ENCODE measurements at regions not wholly inside any gene's neighbourhood (a gene's known extent, or its start where the extent isn't known, plus 50 kb on each side); places are given as distances from the start of the nearest gene placed in this dataset.

- no peak overlapping the region for H2BK5ac ChIP-seq (ENCODE audit: low read depth, low read length)
- H3K4ac ChIP-seq (replicated peaks; ENCODE audit: insufficient read length, low read depth, low read length), result no peak overlapping the region
- H3K9me3 ChIP-seq (ENCODE audit: insufficient read depth in 2 of 2, low read depth in 1 of 2, low read length in 1 of 2), result no peaks in the 10 kb centered on the region; a peak in 2 of 4 replicates
- H4K5ac ChIP-seq (ENCODE audit: insufficient read length, low read depth, low read length), result no peak overlapping the region
- FAIRE-seq (no peak), DNase-seq (ENCODE audit: low read depth in 1 of 2, low spot score in 2 of 2) (no peak)
- H3K79me1 ChIP-seq (ENCODE audit: low read depth, low read length), result no peaks in the 10 kb centered on the region
- H3K23me2 ChIP-seq (ENCODE audit: low read depth, low read length), result no peaks in the 10 kb centered on the region
- WGBS, 2 experiments (ENCODE audit: extremely low coverage in 1 of 2, insufficient coverage in 1 of 2, insufficient read length in 1 of 2, insufficient replicate concordance in 2 of 2, low coverage in 1 of 2, low lambda C conversion rate in 2 of 2, missing lambda C conversion rate in 1 of 2), result 80% methylated on average over 6 of the region's 6 CpGs; no CpG with 5 or more reads in 1 of the 2 experiments
- H3K56ac ChIP-seq (replicated peaks; ENCODE audit: insufficient read length, low read depth, low read length), result no peak overlapping the region
- H4K91ac ChIP-seq (replicated peaks; ENCODE audit: insufficient read length, low read length), result no peak overlapping the region
- CTCF ChIA-PET (ENCODE audit: partially characterized antibody), result no interaction called here
- H3K4me3 ChIP-seq (ENCODE audit: extremely low read depth in 1 of 4, insufficient read depth in 2 of 4, low read depth in 3 of 4, low read length in 4 of 4), result no peak overlapping the region
- H3K27ac ChIP-seq (ENCODE audit: low read depth, low read length), result no peak overlapping the region
- no peak overlapping the region for H2BK12ac ChIP-seq (ENCODE audit: low read depth, low read length)
- H2BK15ac ChIP-seq (ENCODE audit: low read length), result no peak overlapping the region
- POLR2A ChIA-PET (ENCODE audit: partially characterized antibody), result no interaction called here
- no peak overlapping the region for H2BK20ac ChIP-seq (ENCODE audit: low read length)
- TF ChIP-seq RXRA (IDR thresholded peaks at IDR 0.05; ENCODE audit: insufficient read depth, low read depth, low read length), result no peak
- TF ChIP-seq POLR2A (IDR thresholded peaks at IDR 0.05; ENCODE audit: control extremely low read depth in 1 of 2, low read depth in 2 of 2, low read length in 2 of 2), result no peak
- no peak for TF ChIP-seq KDM4A (IDR thresholded peaks at IDR 0.05; ENCODE audit: low read depth, low read length, severe bottlenecking)
- no peak for TF ChIP-seq EGR1 (IDR thresholded peaks at IDR 0.05; ENCODE audit: borderline replicate concordance, low read depth, low read length)
- no peak for TF ChIP-seq RBBP5 (IDR thresholded peaks at IDR 0.05; ENCODE audit: borderline replicate concordance, low read depth, low read length)
- TF ChIP-seq MAX (IDR thresholded peaks at IDR 0.05), result no peak
- no peak for TF ChIP-seq YY1 (IDR thresholded peaks at IDR 0.05; ENCODE audit: low read depth, low read length)
- TF ChIP-seq HDAC2 (IDR thresholded peaks at IDR 0.05; ENCODE audit: borderline replicate concordance in 1 of 2, low read depth in 2 of 2, low read length in 2 of 2), result no peak
- H3K4me1 ChIP-seq (replicated peaks in 1 of 4; ENCODE audit: control insufficient read depth in 3 of 4, insufficient read depth in 4 of 4, low read length in 3 of 4), result no peaks in the 10 kb centered on the region
- no peak overlapping the region for H3K9ac ChIP-seq (replicated peaks in 1 of 4; ENCODE audit: extremely low read depth in 1 of 4, low read depth in 3 of 4, low read length in 3 of 4)
- no peaks in the 10 kb centered on the region for H4K20me1 ChIP-seq (replicated peaks in 1 of 2; ENCODE audit: control insufficient read depth in 1 of 2, insufficient read depth in 2 of 2, low read length in 2 of 2)
- no peak overlapping the region for H2AK5ac ChIP-seq (ENCODE audit: low read depth, low read length)
- H3K23ac ChIP-seq (ENCODE audit: insufficient read length), result no peak overlapping the region
- H2AFZ ChIP-seq (ENCODE audit: low read length), result no peak overlapping the region
- H4K8ac ChIP-seq (ENCODE audit: extremely low read depth, insufficient read depth, low read length), result no peak overlapping the region
- H3K18ac ChIP-seq (ENCODE audit: extremely low read depth, low read length), result no peak overlapping the region
- no peaks in the 10 kb centered on the region for H3K79me2 ChIP-seq (ENCODE audit: control insufficient read depth in 1 of 2, insufficient read depth in 2 of 2, low read length in 2 of 2)
- no peak overlapping the region for H3K4me2 ChIP-seq (ENCODE audit: insufficient read depth in 1 of 2, low read depth in 2 of 2, low read length in 2 of 2)
- H3K36me3 ChIP-seq (ENCODE audit: control insufficient read depth in 2 of 4, insufficient read depth in 4 of 4, low read length in 3 of 4), result no peaks in the 10 kb centered on the region
- no peaks in the 10 kb centered on the region for H3K27me3 ChIP-seq (replicated peaks in 1 of 4; ENCODE audit: control insufficient read depth in 3 of 4, extremely low read depth in 1 of 4, insufficient read depth in 3 of 4, low read length in 3 of 4)
- no peak overlapping the region for H2BK120ac ChIP-seq (replicated peaks; ENCODE audit: low read depth, low read length)
- H3K14ac ChIP-seq (ENCODE audit: insufficient read length), result no peak overlapping the region
These were observed 487.3 kb upstream of the PTBP2 start for GRCh38 chr1:96234299-96234698.

Measured in H1 (cell line).